ENCODE measurements at regions not wholly inside any gene's neighbourhood (a gene's known extent, or its start where the extent isn't known, plus 50 kb on each side); places are given as distances from the start of the nearest gene placed in this dataset.

- no peak for TF ChIP-seq CTCF (IDR thresholded peaks at IDR 0.05)
- TF ChIP-seq EP300 (IDR thresholded peaks at IDR 0.05), result no peak
- no peak for TF ChIP-seq POLR2A (IDR thresholded peaks at IDR 0.05)
- TF ChIP-seq POLR2AphosphoS5 (IDR thresholded peaks at IDR 0.05), result no peak
Measured at GRCh38 chr4:156642161-156642560, 329.4 kb downstream of the PDGFC start.

Measured in sigmoid colon (tissue), 4 donors.